Umbilical cord (tissue), 1 donor: ENCODE measurements at regions not wholly inside any gene's neighbourhood (a gene's known extent, or its start where the extent isn't known, plus 50 kb on each side); places are given as distances from the start of the nearest gene placed in this dataset.
A peak's percentile ranks its signal among the peaks of the same experiment; 100 is the strongest.

Experiments used
- DNase-seq: peaks from one replicate; pipeline ENCODE4 v3.0.0-alpha.2; 2015; ENCODE audit warnings: low spot score

- peak; percentile 43 for DNase-seq
Observed at GRCh38 chr4:175947117-175947722, 118.4 kb upstream of the WDR17 start.

GRCh38 chr4:175951794-175952193 is 113.8 kb upstream of the WDR17 start:
- DNase-seq = no peak

- no peak for DNase-seq
Observed at GRCh38 chr4:175953116-175953515, 112.5 kb upstream of the WDR17 start.

DNA sequence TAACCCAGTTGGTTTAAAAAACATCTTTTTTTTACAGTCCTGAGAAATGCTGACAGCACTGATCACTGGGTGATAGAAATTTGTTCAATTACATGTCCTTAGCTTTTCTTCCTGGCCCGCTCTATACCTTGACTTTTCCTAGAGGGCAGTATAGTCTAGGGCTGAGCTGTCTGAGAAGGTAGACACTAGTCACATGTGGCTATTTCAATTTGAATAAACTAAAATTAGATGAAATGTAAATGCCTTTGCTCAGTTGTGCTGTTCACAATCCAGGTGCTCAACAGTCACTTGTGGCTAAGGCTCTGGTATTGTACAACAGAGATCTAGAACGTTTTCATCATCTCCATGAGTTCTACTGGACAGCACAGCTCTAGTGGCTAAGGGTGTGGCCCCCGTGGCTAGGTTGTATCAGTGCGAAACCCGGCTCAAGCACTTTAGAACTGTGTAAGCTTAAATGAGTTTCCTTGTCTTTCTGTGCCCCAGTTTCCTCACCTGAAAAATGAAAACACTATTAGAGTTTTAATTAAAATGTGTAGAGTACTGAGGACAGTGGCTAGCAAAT is 111.6 kb upstream of the WDR17 start:
- DNase-seq = no peak

DNA sequence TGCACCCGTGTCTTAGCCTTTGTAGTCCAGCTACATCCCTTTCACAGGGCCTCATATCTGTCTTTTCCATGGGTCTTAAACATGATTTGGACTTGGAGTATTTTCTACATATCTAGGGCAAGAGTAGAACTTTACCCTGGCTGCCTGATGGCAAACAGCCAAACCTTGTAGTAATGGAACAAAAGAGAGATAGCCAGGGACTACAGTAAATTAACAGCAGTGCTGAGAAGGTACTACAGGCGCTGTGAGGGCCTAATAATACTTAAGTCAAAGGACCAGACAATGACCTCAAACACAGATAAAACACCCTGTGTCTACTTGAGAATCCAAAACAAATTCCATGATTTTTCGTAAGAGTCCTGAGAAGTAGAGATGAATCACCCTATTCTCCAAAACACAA is 111.0 kb upstream of the WDR17 start:
- DNase-seq = no peak

DNA sequence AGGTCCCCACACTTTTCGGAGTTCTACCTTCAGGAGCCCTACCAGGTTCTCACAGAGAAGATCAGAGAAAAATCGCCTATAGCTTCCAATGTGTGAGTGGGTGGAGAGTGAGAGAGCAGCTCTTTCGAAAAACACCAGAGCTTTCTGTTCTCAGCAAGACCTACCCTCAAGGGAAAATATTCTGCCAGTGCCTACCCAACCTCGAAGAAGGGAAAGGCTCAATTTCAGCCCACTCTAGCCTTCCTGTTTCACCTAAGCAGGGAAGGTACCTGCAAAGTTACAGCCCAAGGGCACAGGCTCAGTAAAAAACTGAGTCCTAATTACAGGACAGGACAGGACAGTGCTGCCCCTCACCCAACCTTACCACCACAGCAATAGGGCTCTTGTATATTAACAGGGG is 104.0 kb upstream of the WDR17 start:
- no peak for DNase-seq

DNA sequence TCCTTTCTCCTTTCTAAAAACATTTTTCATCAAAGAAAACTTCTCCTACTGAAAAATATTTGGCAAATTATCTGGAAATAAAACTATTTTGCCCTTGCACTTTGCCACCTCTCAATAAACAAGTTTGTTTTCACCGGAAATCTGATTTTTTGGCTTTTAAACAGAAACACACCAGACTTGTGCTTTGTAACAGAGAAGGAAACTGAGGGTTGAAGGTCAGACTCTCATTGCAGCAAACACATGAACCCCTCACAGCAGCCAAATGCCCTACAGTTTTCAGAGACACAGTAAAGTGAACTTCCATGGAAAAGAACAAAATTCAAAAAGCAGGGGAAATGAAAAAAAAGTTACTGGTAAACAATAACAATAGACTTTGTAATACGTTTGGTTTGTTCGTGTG is 95.6 kb upstream of the WDR17 start:
- no peak for DNase-seq

DNA sequence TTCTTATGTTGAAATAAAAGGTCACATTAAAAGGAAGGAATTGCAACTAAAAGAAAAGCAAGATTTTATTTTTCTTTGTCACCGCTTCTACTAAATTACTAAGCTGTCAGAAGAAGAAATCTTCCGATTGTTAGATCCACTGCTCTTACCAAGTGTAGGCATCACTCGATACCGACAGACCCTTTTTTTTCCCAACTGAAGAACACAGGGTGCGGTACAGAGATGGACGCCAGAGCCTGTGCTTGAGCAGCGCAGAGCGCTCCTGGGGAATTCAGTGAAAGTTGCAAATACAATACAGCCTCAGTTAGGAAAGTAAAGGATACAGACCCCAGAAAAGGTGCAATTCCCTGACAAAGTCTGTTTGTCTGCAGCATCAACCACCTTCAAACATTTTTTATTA is 94.9 kb upstream of the WDR17 start:
- DNase-seq = no peak

DNA sequence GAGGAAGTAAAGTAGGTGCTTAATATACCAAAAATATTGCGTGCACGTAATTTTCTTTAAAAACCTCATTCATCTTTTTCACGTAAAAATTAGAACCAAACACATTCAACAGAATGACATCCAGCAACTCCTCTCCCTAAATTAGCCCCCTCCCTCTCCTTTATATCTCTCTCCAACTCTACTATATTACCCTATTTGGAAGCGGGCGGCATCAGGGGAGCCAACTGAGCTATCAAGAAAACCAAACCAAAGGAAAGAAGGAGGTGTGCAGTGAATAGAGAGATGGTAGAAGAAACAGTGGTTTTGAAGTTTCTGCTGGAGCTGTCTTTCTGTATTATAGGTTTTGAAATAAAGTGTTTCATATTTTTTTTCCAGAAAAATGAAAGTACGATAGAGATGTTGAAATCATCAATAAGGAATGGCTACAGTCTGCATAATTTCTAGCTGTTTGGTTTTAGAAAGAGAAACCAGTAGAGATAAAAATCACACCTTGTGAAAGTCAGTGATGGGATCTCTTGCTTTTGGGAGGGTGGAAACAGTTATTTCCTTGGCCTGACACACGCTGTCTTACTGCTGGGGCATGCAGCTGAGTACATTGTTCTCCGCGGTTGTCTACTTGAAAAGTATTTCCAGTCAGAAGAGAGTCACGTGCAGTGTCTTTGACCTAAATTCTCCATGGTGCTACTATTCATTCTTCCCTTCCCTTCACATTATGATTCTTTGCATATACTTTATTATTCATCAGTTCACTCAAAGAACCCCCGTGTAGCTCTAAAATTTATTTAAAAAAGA is 94.1 kb upstream of the WDR17 start:
- no peak for DNase-seq

GRCh38 chr4:175973027-175973923 is 92.4 kb upstream of the WDR17 start:
- DNase-seq = no peak

DNA sequence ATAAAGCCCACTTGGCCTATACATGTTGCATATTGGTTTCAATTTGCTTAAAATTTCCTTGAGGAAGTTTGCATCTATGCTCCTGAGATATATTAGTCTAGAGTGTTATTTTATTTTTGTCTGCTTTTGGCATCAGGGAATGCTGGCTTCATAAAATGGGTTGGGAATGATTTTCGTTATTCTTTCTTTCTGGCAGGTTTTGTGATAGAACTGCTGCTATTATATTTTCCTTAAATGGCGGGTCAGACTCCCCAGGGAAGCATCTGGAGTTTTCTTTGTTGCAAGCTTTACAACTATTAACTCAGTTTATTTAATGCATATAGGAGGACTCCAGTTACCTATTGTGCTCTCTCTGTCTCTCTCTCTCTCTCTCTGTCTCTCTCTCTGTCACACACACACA is 82.0 kb upstream of the WDR17 start:
- DNase-seq = no peak

- DNase-seq = no peak
Observed at GRCh38 chr4:175986668-175987067, 79.0 kb upstream of the WDR17 start.

DNA sequence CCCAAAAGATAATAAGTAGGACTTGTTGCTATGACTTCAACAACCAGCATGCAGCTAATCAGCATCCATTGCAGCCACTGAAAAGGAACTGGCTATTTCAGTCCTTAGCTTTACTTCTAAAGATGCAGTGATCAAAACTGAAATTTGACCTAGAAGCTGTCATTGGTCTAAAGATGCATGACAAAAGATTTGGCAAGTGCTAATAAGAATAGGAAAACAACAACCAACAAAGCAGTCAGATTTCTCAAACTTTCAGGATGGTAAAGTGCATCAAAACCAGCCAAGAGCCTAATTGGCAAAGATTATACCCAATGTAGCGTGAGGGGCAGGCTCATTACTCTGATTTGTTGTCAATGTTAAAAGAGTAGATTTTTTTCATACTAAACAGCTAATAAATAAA is 77.1 kb upstream of the WDR17 start:
- DNase-seq = no peak

GRCh38 chr4:175996206-175996605 is 69.4 kb upstream of the WDR17 start:
- DNase-seq = no peak

GRCh38 chr4:175997291-175997690 is 68.3 kb upstream of the WDR17 start:
- no peak for DNase-seq

DNA sequence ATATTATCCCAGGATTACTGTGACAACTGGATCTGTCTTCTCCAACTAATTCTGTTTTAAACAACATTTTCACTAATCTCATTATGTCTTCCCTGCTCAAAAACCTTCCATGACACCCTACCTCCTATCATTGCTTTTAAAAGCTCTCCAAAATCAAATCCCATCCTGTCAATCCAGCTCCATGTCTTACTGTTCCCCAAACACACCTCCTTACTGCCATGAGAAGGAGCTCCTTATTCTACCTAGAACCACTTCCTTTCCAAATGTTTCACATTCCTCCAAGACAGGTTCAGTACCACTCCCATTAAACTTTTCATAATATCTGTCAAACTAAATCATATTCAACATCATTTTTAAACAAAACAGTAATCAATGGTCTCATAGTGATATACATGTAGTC is 66.9 kb upstream of the WDR17 start:
- DNase-seq = no peak

DNA sequence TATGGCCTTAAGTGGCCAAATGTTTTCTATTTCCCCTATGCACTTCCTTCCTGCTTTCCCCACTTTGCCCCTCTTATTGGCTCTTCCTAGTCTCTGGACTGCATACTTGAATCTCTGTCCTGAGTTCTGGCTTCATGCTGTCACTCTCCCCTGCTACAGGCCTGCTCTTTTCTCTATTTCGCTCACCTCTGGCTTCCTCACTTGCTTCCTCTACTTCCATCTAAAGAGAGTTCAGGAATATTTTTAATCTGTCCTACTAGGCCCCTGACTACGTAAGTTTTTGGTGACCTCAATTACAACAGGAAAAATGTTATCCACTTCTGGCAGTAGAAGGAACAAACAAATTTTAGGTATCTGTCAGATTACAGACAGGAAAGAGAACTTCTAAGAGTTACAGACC is 65.7 kb upstream of the WDR17 start:
- DNase-seq = no peak

- peak; percentile 10 for DNase-seq
Observed at GRCh38 chr4:176001151-176002006, 64.3 kb upstream of the WDR17 start.

- DNase-seq = no peak
Observed at GRCh38 chr4:176002007-176002613, 63.5 kb upstream of the WDR17 start.

- DNase-seq = no peak
Observed at GRCh38 chr4:176005766-176006165, 59.9 kb upstream of the WDR17 start.

- DNase-seq = no peak
Observed at GRCh38 chr4:176009254-176009653, 56.4 kb upstream of the WDR17 start.
